HG02759 (cell line): ENCODE measurements at regions not wholly inside any gene's neighbourhood (a gene's known extent, or its start where the extent isn't known, plus 50 kb on each side); places are given as distances from the start of the nearest gene placed in this dataset.
"Not testable (repeated sequence)": the region's sequence is repeated elsewhere in the genome, so short reads cannot be mapped to it uniquely, and the experiment has no call there.

Experiments used
- ATAC-seq: cut with Tn5 transposase; IDR thresholded peaks from one replicate; pipeline ENCODE4 v1.9.1; 2021; ENCODE audit warnings: mild to moderate bottlenecking, moderate library complexity; ENCODE audit not compliant: unreplicated experiment

DNA sequence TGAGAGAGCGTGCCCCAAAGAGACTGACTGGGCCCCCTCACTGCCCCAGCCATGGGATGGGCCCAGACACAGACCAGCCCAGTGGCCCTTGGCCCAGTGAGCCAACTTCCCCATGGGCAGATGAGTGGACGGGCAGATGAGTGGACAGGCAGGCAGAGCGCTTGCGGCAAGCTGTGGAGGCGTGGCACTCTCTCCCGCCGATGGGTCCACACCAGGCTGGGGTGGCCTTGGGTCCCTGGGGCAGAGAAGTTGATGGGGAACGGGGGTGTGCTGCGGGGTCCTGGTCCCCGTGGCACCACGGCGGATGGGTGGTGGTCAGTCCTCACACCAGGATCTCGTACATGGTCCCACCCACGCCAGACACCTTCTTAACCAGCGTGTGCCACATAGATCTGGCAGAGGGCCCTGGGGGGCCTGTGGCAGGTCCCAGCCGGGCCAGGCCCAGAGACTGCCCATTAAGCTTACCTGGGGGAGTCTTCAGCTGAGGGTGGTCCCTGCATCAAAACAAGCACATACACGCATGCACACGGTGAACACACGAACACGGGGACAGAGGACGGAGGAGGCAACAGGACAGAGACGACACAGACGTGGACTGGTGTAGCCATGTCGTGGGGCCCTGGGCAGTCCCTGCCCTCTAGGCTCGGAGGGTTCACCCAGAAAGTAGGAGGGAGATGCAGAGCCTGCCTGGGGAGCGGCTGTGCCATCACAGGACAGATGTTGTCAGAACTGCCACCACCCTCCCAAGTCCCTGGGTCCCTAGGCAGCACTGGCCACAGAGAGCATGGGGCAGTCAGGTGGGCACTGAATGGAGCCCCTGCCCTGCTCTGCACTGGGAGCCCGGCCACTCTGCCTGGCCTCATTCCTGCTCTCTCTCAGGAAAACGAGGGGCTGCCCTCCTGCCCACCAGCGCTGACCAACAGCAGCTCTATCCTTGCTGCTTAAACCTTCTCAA, 182.2 kb downstream of the IGLL1 start:
- no peak for ATAC-seq

DNA sequence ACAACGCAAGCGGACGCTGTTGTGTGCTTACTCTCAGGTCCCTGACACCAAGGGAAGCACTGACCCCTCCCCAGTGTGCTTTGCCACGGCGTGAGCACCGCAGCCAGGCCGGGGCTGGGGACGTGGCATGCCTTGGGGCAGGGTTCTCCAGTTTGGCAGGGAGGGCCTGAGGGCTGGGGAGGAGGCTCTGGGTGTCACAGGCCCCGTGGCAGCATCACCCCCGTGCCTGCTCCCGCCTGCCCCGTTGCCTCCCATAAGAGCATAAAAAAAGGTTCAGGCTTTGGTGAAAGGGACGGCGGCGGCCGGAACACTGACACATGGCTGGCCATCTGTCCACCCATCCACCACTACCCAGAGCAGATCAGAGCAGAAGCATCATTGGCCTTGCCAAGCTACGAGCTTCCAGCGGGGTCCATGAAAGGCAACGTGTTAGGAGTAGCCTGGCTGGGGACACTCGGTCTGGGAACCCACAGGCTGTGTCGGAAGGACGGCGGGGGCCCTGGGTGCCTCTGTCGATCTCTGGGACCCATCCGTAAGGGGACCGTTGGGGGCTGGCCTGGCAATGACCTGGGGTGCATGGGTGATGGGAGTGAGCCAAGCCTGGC, 183.0 kb downstream of the IGLL1 start:
- no peak for ATAC-seq

DNA sequence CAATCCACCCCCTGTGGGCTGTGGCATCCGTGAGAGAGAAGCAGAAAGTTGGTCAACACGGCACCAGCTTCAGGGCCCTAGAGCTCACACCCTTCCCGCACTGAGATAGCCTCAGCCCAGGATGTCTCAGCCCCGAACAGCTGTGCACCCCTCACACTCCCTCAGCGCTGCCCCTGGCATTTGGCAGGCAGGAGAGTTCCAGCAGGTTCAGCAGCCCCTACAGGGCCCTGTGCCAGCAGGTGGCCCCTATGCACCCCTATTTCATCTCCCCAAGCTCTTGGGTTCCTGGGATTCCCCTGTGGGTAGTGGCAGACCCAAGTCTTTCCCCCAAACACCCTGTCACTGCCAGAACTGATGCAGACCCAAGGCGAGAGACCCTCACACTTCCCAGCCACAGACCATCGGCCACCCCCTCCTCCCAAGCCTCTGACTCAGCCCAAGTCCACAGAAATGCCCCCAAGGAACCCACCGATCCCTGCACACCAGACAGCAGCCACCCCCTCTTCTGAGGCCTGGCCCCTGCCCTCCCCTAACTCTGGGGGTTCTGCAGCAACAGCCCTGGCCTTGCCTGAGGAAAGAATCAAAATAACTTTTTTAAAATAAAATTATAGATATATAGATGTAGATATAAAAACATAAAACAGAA, 183.6 kb downstream of the IGLL1 start:
- no peak for ATAC-seq

DNA sequence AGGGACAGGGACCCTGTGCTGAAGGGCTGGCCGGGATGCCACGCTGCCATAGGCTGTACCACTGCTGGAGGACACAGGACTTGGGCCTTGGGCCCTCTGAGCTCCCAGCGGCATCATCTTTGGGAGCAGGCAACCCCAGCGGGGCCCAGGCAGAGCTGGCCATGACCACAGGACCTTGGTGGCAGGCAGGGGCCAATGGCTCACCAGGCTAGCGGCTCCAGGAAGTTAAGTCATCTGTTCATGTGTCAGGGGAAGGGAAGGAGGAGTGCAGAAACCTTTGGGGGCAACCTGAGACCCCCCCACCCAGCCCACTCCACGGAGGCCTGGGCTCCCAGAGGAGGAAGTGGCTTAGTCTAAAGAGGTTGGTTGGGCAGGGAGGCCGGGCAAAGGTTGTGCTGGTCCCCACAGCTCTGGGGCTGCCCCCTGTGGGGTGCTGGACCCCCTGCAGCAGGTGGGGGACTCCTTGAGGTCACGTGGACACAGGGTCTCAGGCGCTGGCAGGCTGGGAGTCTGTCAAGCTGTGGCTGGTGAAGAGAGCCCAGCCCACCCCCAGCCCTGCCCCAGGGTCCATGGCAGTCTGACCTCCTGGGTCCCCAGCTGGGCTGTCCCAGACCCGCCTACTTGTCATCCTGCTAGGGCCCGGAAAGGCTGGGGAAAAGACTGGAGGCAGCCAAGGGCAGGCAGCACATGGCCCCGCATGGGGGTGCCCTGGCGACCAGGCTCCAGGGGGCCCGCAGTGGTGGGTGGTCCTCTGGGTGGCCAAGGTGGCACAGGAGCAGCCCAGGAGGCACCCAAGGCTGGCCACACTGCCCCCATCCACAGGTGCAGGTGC, 184.3 kb downstream of the IGLL1 start:
- no peak for ATAC-seq

DNA sequence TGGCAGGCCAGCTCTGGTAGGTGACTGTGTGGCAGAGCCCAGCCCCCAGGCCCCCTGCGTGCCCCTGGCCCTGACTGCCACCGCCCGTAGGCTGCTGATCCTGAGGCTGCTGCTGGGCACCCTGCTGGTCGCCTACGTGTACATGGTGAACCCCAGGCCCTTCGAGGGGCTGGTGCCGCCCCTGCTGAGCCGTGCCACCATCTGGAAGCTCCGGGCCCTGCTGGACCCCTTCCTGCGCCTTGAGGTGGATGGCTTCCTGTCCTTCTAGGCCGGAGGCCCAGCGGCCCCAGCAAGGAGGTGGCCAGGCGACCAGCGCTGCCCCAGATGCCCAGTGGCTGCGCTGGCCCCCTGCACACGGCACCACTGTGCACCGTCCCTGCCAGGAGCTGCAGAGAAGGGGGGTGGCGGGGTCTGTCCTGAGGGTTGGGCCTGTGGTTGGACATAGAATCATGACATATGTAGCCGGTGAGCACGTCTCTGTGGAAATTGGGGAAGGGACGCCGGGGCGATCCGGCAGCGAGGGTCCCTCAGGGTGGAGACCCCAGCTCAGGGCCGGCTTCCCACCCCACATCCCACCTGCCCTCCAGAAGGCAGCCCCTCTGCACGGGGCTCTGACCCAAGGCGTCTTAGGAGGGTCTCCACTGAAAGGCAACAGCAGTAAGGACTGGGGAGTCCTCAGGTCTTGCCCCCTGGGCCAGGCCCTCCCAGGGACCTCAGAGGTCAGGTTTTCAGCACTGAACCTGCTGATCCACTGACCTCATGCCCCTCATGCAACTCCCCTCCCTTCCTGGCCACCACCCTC, 185.4 kb downstream of the IGLL1 start:
- ATAC-seq, result no peak

DNA sequence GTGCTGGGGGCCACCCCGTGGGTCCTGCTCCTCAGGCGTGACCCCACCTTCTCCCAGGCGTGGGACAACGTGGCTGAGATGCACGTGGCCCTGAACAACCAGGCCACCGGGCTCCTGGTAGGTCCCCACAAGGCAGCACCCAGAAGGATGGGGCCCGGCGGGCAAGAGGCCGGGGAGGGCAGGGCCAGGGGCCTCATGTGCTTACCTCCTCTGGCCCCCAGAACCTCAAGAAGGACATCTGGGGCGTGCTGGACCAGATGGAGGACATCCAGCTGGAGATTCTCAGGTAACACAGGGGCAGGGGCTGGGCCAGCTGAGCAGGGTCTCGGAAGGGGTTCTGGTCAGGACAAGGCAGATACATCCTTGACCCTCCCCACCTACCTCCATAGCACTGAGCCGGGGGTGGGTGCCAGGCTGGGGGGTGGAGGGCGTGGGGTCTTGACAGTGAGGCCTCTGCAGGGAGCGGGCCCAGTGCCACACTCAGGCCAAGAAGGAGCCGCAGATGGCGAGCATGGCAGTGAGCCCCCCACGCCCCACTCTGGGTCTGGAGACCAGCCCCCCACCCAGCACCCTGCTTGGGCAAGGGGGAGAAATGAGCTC, 186.3 kb downstream of the IGLL1 start:
- ATAC-seq, result no peak

DNA sequence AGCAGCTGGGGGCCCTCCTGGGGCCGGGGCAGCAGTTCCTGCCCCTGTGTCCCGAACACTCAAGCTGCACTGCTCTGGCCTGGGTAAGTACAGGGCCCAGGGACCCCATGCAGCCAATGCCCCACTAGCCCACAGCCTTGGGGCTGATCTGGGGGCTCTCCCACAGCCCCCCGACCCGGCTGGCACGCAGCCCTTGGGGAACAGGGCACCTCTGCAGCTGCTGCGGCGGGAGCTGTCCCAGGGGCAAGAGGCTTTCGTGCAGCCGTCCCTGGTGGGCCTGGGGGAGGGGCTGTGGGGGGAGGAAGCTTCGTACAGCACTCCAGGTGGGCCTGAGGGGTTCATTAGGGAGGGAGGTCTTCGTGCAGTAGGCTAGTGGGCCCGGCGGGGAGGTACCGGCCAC, 186.9 kb downstream of the IGLL1 start:
- not testable (repeated sequence) for ATAC-seq

DNA sequence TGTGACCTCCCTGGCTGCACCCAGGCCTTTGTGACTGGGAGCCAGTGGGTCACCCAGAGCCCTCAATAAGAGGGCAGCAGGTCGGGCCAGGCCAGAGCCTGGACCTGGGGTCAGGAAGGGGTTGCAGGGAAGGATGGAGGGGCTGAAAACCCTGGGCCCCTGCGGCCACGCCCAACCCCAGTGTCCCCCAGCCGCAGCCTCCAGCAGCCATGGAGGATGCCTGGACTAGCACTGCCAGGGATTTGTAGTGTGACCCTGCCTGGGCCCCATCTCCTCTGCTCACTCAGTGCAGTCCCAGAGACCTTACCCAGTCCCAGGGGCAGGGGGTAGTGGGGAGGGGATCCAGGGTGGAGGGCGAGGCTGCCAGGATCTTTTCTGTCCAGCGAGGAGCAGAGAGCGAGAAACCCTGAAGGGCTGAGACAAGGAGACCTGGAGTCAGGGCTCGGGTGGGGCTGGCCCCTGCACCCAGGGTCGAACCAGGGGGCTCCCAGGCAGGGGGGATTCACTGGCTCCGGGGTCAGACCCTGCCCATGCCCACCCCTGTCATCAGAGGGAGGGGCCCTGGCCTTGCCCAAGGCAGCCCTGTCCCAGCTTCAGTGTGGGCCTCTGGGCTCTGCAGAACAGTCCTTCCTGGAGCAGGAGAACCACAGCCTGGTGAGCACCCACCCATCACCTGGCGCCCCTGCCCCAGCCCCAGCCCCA, 187.5 kb downstream of the IGLL1 start:
- no peak for ATAC-seq

DNA sequence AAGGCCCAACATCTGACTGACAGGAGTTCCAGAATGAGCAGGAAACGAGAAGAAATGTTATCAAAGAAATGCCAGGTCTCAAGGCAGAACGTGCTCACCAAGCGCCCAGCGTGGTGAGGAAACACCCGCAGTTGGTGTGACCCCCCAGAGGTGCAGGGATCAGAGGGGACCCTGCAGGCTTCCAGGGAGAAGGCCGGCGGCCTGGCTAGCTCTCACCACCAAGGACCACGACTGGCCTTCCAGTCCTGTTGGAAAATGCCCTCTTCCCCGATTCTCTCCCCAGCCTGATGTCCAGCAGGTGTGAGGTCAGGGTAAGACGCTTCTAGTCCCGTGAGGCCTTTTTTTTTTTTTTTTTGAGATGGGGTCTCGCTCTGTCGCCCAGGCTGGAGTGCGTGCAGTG, 189.1 kb downstream of the IGLL1 start:
- ATAC-seq, result no peak

DNA sequence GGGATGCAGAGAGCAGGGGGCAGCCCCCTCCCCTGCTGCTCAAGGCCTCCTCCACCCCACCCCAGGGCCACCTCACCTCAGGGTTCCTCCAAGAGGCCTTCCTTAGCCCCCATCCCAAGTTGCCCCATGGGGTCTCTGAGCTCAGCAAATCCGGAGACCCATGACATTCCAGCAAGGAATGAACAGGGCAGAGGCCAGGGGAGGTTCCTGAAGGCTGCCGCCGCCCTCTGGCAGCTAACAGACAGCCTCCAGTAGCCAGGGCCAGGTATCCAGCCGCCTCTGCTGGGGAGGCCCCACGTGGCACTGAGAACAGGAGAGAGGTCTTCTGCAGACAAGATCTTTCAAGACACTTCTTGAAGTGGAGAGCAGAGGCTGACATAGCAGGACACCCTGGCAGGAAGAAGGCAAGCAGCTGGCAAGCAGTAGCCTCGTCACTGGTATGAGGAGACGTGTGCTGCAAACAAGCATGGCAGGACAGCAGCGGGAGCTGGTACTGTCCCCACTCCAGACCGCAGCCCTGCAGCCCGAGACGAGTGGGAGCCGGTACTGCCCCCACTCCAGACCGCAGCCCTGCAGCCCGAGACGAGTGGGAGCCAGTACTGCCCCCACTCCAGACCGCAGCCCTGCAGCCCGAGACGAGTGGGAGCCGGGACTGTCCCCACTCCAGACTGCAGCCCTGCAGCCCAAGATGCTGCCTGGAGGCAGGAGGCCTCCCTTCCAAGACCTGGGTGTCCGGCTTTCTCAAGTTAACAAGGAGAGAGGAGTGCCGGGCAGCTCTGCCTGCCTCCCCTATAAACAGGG, 190.6 kb downstream of the IGLL1 start:
- ATAC-seq, result no peak

DNA sequence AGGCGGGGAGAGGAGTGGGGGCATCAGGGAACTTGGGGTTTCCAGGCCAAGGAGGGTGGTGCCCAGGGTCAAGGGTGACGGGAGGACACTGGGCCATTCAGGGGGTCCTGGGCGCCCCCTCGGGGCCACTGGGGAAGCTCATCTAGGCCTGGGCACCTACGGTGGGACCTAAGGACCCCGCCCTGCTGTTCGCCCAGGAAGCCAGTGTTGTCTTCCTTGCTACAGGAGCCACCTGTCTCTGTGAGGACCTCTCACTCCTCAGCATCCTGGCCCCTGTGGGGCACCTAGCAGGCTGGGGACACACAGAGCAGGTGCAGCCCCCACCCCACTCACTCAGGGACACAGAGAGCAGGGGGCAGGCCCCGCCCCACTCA, 191.6 kb downstream of the IGLL1 start:
- ATAC-seq, result no peak

DNA sequence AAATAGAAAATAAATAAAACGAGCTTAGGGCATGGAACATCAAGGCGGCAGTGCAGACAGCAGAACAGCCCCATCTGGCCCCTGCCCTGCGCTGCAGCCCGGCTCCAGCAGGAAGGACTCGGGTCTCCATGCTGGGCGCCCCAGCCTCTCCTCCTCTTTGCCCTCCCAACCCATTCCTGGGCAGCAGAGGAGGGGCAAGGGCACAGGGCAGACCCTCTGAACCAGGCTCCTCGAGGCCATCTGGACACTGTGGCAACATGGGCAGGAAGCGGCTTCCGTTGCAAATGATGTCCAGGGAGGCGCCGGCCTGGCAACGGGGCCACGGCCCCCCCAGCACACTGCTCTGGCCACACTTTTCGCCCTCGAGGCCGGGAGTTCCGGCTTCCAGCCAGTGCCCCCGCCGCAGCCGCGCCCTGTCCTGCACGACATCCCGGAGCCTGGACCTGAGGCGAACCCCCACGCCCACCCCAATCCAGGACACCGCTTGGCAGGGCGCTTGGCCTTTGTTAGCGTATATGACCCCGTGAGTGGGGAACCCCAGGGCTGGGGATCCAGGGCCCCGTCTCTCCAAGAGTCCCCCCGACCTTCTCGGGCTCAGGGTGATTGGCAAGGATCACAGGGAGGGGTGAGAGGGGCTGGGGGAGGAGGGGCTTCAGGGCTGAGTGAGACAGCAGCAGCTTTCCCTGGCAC, 192.1 kb downstream of the IGLL1 start:
- ATAC-seq, result no peak

DNA sequence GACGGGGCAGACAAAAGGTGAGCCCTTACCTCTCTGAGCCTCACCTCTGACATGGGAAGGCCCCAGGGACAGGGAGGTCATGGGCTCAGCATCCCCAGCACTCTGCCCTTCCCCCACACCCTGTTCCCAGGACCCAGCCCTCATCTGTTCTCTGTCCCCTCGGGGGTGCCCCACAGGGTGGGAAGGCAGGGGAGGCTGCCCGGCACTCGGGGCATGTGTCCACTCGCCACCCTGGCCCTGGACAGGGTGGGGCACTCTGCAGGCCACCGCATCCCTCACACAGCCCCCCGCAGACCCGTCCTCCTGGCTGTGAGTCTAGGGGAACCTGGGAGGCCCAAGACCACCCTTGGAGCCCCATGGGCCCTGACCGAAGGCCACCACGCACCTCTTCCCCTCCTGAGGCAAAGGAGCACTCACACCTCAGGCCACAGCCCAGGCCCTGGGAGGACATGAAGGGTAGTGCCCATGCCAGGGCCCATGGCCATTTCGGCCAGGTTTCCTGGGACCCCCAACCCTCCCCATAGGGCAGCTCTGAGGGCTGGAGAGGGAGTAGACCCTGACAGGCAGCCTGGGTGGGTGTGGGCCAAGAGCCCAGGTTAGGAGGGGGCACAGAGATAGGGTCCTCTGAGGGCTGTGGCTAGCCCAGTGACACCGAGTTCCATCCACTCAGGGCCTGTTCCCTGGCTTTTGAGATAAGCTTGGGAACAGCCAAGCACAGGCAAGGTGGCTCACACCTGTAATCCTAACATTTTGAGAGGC, 193.1 kb downstream of the IGLL1 start:
- no peak for ATAC-seq

DNA sequence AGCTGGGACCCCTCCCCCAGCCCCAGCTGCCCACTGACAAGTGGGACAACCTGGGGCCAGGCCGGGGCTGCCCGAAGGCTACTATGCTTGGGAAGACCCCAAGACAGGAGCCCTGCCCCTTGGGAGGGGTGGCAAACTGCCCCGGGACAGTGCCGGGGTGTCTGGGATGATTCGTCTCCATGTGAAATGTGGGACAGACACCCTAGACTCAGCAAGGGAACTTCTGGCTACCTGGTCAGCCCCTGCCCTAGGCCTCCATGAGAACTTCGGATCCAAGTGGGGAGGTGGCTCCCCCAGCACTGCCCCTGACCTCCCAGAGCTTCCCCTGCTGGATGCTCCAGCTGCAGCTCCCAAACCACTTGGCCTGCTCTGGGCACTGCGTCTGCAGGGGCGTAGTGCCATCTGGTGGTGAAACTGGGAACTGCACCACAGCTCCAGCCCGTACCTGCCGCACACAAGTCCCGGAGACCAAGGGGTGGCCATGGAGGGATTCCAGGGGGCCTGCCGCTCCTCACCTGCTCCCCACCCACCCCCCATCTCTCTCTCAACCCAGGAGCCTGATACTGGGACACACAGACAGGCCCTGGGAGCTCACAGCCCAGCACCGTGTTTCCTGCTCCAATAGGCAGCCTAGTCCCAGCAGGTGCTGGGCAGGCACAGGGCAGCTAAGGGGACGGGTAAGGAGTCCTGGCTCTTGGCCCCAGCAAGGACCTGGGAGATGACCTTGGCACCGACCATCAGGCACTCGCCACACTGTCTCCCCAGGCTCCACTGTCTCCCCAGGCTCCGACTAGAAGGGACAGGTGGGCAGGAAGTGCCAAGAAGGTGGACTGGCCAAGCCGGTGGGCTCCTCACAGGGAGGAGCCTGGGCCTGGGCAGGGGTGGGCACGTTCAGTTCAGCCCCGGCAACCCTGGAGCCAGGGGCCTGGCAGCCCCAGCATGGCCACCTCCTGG, 194.1 kb downstream of the IGLL1 start:
- no peak for ATAC-seq

DNA sequence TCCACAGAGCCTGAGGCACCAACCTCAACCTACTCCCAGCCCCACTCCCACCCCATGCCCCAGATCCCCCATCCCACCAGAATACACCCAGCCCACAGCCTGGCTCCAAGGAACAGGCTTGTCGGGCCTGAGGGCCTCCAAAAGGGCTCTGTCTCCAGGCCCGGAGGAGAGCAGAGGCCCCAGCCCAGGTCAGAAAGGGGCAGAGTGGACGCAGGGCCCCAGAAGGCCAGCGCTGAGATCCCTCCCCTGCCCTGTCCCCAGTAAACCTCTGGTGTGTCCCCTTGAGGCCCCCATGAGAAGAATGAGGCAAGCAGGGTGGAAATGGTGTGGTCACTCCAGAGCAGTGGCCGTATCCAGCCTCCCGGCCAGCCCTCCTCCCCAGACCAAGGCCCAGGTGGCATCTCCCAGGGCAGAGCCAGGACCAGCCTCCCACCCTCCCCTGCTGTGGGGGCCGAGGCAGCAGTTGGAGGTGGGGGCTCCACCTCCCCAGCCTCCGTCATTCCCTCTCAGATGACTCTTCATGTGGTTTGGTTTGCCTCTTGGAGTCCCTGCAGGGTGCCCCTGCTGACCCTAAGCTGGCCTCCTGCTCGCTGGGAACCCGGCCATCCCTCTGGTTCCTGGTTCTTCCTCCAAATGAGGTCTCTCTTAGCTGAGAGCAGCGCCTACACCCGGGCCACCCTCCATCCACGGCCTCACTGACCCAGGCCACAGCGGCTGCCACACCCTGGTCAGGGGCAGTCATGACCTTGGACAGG, 195.0 kb downstream of the IGLL1 start:
- ATAC-seq, result no peak
